H9 (cell line): ENCODE measurements at regions not wholly inside any gene's neighbourhood (a gene's known extent, or its start where the extent isn't known, plus 50 kb on each side); places are given as distances from the start of the nearest gene placed in this dataset.

Experiments used
- DNase-seq: peaks from one replicate; pipeline ENCODE4 v3.0.0-alpha.2; 2017
- H2AFZ ChIP-seq: one replicate; pipeline ENCODE4 v1.6.1; 2013; ENCODE audit warnings: mild to moderate bottlenecking, low read length, control low read depth, moderate library complexity
- H2AK5ac ChIP-seq: 2 replicates; pipeline ENCODE4 v1.6.1; 2013; ENCODE audit warnings: low read length, control low read depth, mixed read lengths; ENCODE audit not compliant: insufficient read length
- H2BK120ac ChIP-seq: one replicate; pipeline ENCODE4 v1.6.1; 2013; ENCODE audit warnings: low read depth, mild to moderate bottlenecking, low read length, control low read depth, inconsistent platforms; ENCODE audit not compliant: poor library complexity, severe bottlenecking
- H2BK12ac ChIP-seq: 2 replicates; pipeline ENCODE4 v1.6.1; 2013; ENCODE audit warnings: low read length, control low read depth, mixed read lengths, low read depth; ENCODE audit not compliant: insufficient read length
- H2BK15ac ChIP-seq: 2 replicates; pipeline ENCODE4 v1.6.1; 2013; ENCODE audit warnings: low read depth, low read length, control low read depth
- H2BK20ac ChIP-seq: one replicate; pipeline ENCODE4 v1.6.1; 2013; ENCODE audit warnings: low read depth, mild to moderate bottlenecking, low read length, control low read depth, inconsistent platforms; ENCODE audit not compliant: poor library complexity, severe bottlenecking
- H2BK5ac ChIP-seq: 2 replicates; pipeline ENCODE4 v1.6.1; 2013; ENCODE audit warnings: low read length, control low read depth, mixed read lengths; ENCODE audit not compliant: insufficient read length
- H3K14ac ChIP-seq: 2 replicates; pipeline ENCODE4 v1.6.1; 2013; ENCODE audit warnings: low read length, control low read depth; ENCODE audit not compliant: insufficient read depth
- H3K18ac ChIP-seq: 2 replicates; pipeline ENCODE4 v1.6.1; 2013; ENCODE audit warnings: low read depth, mild to moderate bottlenecking, mixed read lengths, low read length, control low read depth; ENCODE audit not compliant: insufficient read length
- H3K23ac ChIP-seq: 2 replicates; pipeline ENCODE4 v1.6.1; 2013; ENCODE audit warnings: low read length, control low read depth, mixed read lengths, low read depth; ENCODE audit not compliant: insufficient read length
- H3K23me2 ChIP-seq: 2 replicates; pipeline ENCODE4 v1.6.1; 2013; ENCODE audit warnings: low read depth, mild to moderate bottlenecking, mixed read lengths, low read length, control low read depth; ENCODE audit not compliant: insufficient read length, poor library complexity, severe bottlenecking
- H3K27ac ChIP-seq: 2 replicates; pipeline ENCODE4 v1.5.1; 2013; ENCODE audit warnings: low read length, control low read depth, mixed read lengths, low read depth; ENCODE audit not compliant: insufficient read length
- H3K27me3 ChIP-seq: 2 replicates; pipeline ENCODE4 v1.6.1; 2013; ENCODE audit warnings: low read length, control low read depth, inconsistent platforms; ENCODE audit not compliant: insufficient read depth
- H3K4ac ChIP-seq: 2 replicates; pipeline ENCODE4 v1.6.1; 2013; ENCODE audit warnings: low read depth, mild to moderate bottlenecking, control low read depth, inconsistent platforms, low read length, moderate library complexity
- H3K4me1 ChIP-seq: 2 replicates; pipeline ENCODE4 v1.6.1; 2013; ENCODE audit warnings: low read length, control low read depth, inconsistent platforms; ENCODE audit not compliant: insufficient read depth
- H3K4me2 ChIP-seq: 2 replicates; pipeline ENCODE4 v1.6.1; 2013; ENCODE audit warnings: low read length, control low read depth, mixed read lengths; ENCODE audit not compliant: insufficient read length, insufficient read depth
- H3K56ac ChIP-seq: 2 replicates; pipeline ENCODE4 v1.6.1; 2013; ENCODE audit warnings: low read depth, mild to moderate bottlenecking, mixed read lengths, low read length, control low read depth; ENCODE audit not compliant: insufficient read length
- H3K79me1 ChIP-seq: 2 replicates; pipeline ENCODE4 v1.6.1; 2013; ENCODE audit warnings: low read depth, mild to moderate bottlenecking, moderate library complexity, low read length, control low read depth, inconsistent platforms; ENCODE audit not compliant: insufficient read depth, poor library complexity, severe bottlenecking
- H3K79me2 ChIP-seq: 2 replicates; pipeline ENCODE4 v1.6.1; 2013; ENCODE audit warnings: low read length, control low read depth, inconsistent platforms; ENCODE audit not compliant: insufficient read depth
- H3K9ac ChIP-seq: 2 replicates; pipeline ENCODE4 v1.6.1; 2013; ENCODE audit warnings: low read length, control low read depth, mixed read lengths; ENCODE audit not compliant: insufficient read length; ENCODE audit errors: extremely low read depth
- H3K9me3 ChIP-seq: one replicate; pipeline ENCODE4 v1.6.1; 2013; ENCODE audit warnings: low read depth, low read length, inconsistent platforms; ENCODE audit not compliant: control insufficient read depth
- H3T11ph ChIP-seq: one replicate; pipeline ENCODE4 v1.6.1; 2013; ENCODE audit warnings: mild to moderate bottlenecking, low read length, control low read depth, inconsistent platforms
- H4K20me1 ChIP-seq: one replicate; pipeline ENCODE4 v1.6.1; 2013; ENCODE audit not compliant: control insufficient read depth, insufficient read length, insufficient read depth
- H4K5ac ChIP-seq: 2 replicates; pipeline ENCODE4 v1.6.1; 2013; ENCODE audit warnings: low read depth, mild to moderate bottlenecking, mixed read lengths, low read length, control low read depth; ENCODE audit not compliant: insufficient read length
- H4K8ac ChIP-seq: replicated peaks from 2 replicates; pipeline ENCODE4 v1.6.1; 2013; ENCODE audit warnings: low read length, control low read depth, mixed read lengths, low read depth; ENCODE audit not compliant: insufficient read length
- H4K91ac ChIP-seq: 2 replicates; pipeline ENCODE4 v1.6.1; 2013; ENCODE audit warnings: low read depth, mild to moderate bottlenecking, moderate library complexity, mixed read lengths, low read length, control low read depth; ENCODE audit not compliant: insufficient read length
- H3K27ac Mint-ChIP-seq, 3 experiments: 2 replicates in 2 of 3; 3 replicates in 1 of 3; pipeline ENCODE4 v1.8.0; 2020 to 2021; ENCODE audit warnings: mixed read lengths in 3 of 3, mild to moderate bottlenecking in 1 of 3, moderate library complexity in 1 of 3
- H3K27me3 Mint-ChIP-seq: 2 replicates; pipeline ENCODE4 v1.8.0; 2021; ENCODE audit warnings: low read depth, mild to moderate bottlenecking, moderate library complexity, mixed read lengths
- H3K36me3 Mint-ChIP-seq, 3 experiments: 2 replicates in 2 of 3; 3 replicates in 1 of 3; pipeline ENCODE4 v1.8.0; 2020 to 2021; ENCODE audit warnings: low read depth in 3 of 3, mixed read lengths in 3 of 3; ENCODE audit not compliant: insufficient read depth in 1 of 3
- H3K4me1 Mint-ChIP-seq, 2 experiments: 2 replicates each; pipeline ENCODE4 v1.8.0; 2020; ENCODE audit warnings: mixed read lengths in 2 of 2
- H3K4me3 Mint-ChIP-seq, 2 experiments: 2 replicates in 1 of 2; 3 replicates in 1 of 2; pipeline ENCODE4 v1.8.0; 2020 to 2021; ENCODE audit warnings: mild to moderate bottlenecking in 2 of 2, mixed read lengths in 2 of 2, moderate library complexity in 1 of 2
- H3K9me3 Mint-ChIP-seq, 2 experiments: 2 replicates in 1 of 2; 3 replicates in 1 of 2; pipeline ENCODE4 v1.8.0; 2020; ENCODE audit warnings: mild to moderate bottlenecking in 2 of 2, mixed read lengths in 2 of 2, moderate library complexity in 1 of 2
- CTCF ChIP-seq: fragments of 200-600 bp; sonication (generic); conservative IDR thresholded peaks from 3 replicates; pipeline ENCODE4 v1.8.0; 2021; ENCODE audit warnings: antibody characterized with exemption, mild to moderate bottlenecking
- WGBS: extraction: QIAGEN DNeasy Blood & Tissue Kit; methylation state at CpG from one replicate; pipeline ENCODE4 v1.1.7; 2013; ENCODE audit warnings: missing lambda C conversion rate, low lambda C conversion rate, mixed read lengths; ENCODE audit not compliant: insufficient read length; ENCODE audit errors: extremely low coverage; 5-methylcytosine and 5-hydroxymethylcytosine counted together

GRCh38 chr11:122538060-122538459 is 117.5 kb upstream of the UBASH3B start:
- Histone ChIP-seq H3K27me3 (no peaks in the 10 kb centered on the region), H2AFZ (no peak overlapping the region), H3K18ac (no peak overlapping the region), H3K79me2 (no peaks in the 10 kb centered on the region), H3K9ac (no peak overlapping the region), H4K91ac (no peak overlapping the region), H3K56ac (no peak overlapping the region), H3K4ac (no peak overlapping the region), H3K9me3 (peaks cover 6% of the 10 kb centered on the region), H3K79me1 (no peaks in the 10 kb centered on the region), H3K4me2 (no peak overlapping the region), H2BK15ac (no peak overlapping the region), H2BK5ac (no peak overlapping the region), H4K5ac (no peak overlapping the region), H3K23me2 (no peaks in the 10 kb centered on the region), H3T11ph (no peak overlapping the region), H4K8ac (no peak overlapping the region), H3K4me1 (no peaks in the 10 kb centered on the region), H2BK12ac (no peak overlapping the region), H2BK20ac (no peak overlapping the region), H3K23ac (no peak overlapping the region), H4K20me1 (no peaks in the 10 kb centered on the region), H3K27ac (no peak overlapping the region), H2BK120ac (no peak overlapping the region), H2AK5ac (no peak overlapping the region), H3K14ac (no peak overlapping the region)
- Mint-ChIP-seq H3K4me3 (no peak overlapping the region), H3K9me3 (peaks cover 57 to 62% of the 10 kb centered on the region in 2 experiments), H3K27me3 (no peaks in the 10 kb centered on the region; the same call in 1 of the 2 replicates), H3K36me3 (peaks cover 26 to 64% (median 29%) of the 10 kb centered on the region in 3 experiments), H3K27ac (no peak overlapping the region), H3K4me1 (0 out of 4 replicates have a peak, but pooled peaks cover 0 to 3% of the 10 kb centered on the region in 2 experiments)
- WGBS, result no CpG with 5 or more reads among the region's 3 CpGs
- no peak for DNase-seq
- no peak for TF ChIP-seq CTCF
